Caco-2 (cell line): ENCODE measurements at regions not wholly inside any gene's neighbourhood (a gene's known extent, or its start where the extent isn't known, plus 50 kb on each side); places are given as distances from the start of the nearest gene placed in this dataset.
"Not testable (repeated sequence)": the region's sequence is repeated elsewhere in the genome, so short reads cannot be mapped to it uniquely, and the experiment has no call there.

Experiments used
- BruUV-seq: library from RNA; stranded (reverse); fragments of 400-500 nt; replicated peaks from 2 replicates; lab custom pipeline; 2021; lab: Mats Ljungman, UMichigan
- CTCF ChIA-PET: fragments of 300-600 bp; sonication (Branson Sonifier 250); formaldehyde crosslinking; loops from one replicate; lab custom pipeline; 2022; ENCODE audit warnings: antibody characterized with exemption; lab: Charles Lee
- POLR2A ChIA-PET: fragments of 300-600 bp; sonication (Branson Sonifier 250); formaldehyde crosslinking; loops from one replicate; lab custom pipeline; 2022; ENCODE audit warnings: antibody characterized with exemption; lab: Charles Lee
- DNase-seq, 2 experiments: peaks; one replicate each; pipeline versions ENCODE4 v3.0.0 to v3.0.0-alpha.2; 2020 to 2022
- H3K27me3 ChIP-seq: replicated peaks from 2 replicates; pipeline ENCODE4 v1.6.0; 2011; ENCODE audit warnings: low read length; ENCODE audit not compliant: control insufficient read depth, insufficient read depth
- H3K36me3 ChIP-seq: 2 replicates; pipeline ENCODE4 v1.5.1; 2011; ENCODE audit warnings: low read length; ENCODE audit not compliant: control insufficient read depth, insufficient read depth
- H3K4me1 ChIP-seq: fragments of 250-450 bp; sonication (Bioruptor Pico); 2 replicates; pipeline ENCODE4 v1.5.1; 2020; ENCODE audit warnings: mild to moderate bottlenecking
- H3K4me3 ChIP-seq: 2 replicates; pipeline ENCODE4 v1.5.1; 2011; ENCODE audit warnings: low read depth, mild to moderate bottlenecking, control low read depth, low read length
- H3K9me3 ChIP-seq: fragments of 250-450 bp; sonication (Bioruptor Pico); 2 replicates; pipeline ENCODE4 v1.5.1; 2020; ENCODE audit warnings: mild to moderate bottlenecking, moderate library complexity
- H3K27ac Mint-ChIP-seq: one replicate; pipeline ENCODE4 v1.8.0; 2022; ENCODE audit warnings: mixed read lengths; ENCODE audit not compliant: unreplicated experiment
- H3K27me3 Mint-ChIP-seq: one replicate; pipeline ENCODE4 v1.8.0; 2022; ENCODE audit warnings: mixed read lengths; ENCODE audit not compliant: insufficient read depth, unreplicated experiment
- H3K36me3 Mint-ChIP-seq: one replicate; pipeline ENCODE4 v1.8.0; 2022; ENCODE audit warnings: mild to moderate bottlenecking, mixed read lengths; ENCODE audit not compliant: insufficient read depth, unreplicated experiment
- H3K4me1 Mint-ChIP-seq: one replicate; pipeline ENCODE4 v1.8.0; 2022; ENCODE audit warnings: low read depth, mixed read lengths; ENCODE audit not compliant: unreplicated experiment
- H3K4me3 Mint-ChIP-seq: one replicate; pipeline ENCODE4 v1.8.0; 2022; ENCODE audit warnings: mild to moderate bottlenecking, moderate library complexity, mixed read lengths; ENCODE audit not compliant: unreplicated experiment
- H3K9me3 Mint-ChIP-seq: one replicate; pipeline ENCODE4 v1.8.0; 2022; ENCODE audit warnings: mixed read lengths; ENCODE audit not compliant: unreplicated experiment
- CTCF ChIP-seq, 2 experiments: fragments of 200-600 bp in 1 of 2; IDR thresholded peaks; 1 replicate in 1 of 2; 2 replicates in 1 of 2; pipeline versions ENCODE4 v1.5.1 to v1.8.0; 2011 to 2022; ENCODE audit warnings: antibody characterized with exemption in 1 of 2, control low read depth in 1 of 2, inconsistent platforms in 1 of 2, low read depth in 1 of 2, low read length in 1 of 2, mild to moderate bottlenecking in 1 of 2, moderate library complexity in 1 of 2; ENCODE audit not compliant: insufficient read depth in 1 of 2, severe bottlenecking in 1 of 2, unreplicated experiment in 1 of 2
- intact Hi-C: fragments of 100-400 bp; cut with micrococcal nuclease; formaldehyde crosslinking; loops from one replicate; pipeline ENCODE4 v1.10.0; 2022; ENCODE audit not compliant: unreplicated experiment

- intact Hi-C loops, result no loop called here
- H3K4me3 ChIP-seq, result no peak overlapping the region
- no peaks in the 10 kb centered on the region for H3K9me3 Mint-ChIP-seq
- no peak for DNase-seq
- no peaks in the 10 kb centered on the region for H3K27me3 Mint-ChIP-seq
- no peaks in the 10 kb centered on the region for H3K36me3 Mint-ChIP-seq
- no TSS peak for BruUV-seq
- H3K4me1 Mint-ChIP-seq, result no peaks in the 10 kb centered on the region
- H3K9me3 ChIP-seq, result no peaks in the 10 kb centered on the region
- no peak for TF ChIP-seq CTCF (IDR thresholded peaks at IDR 0.05; ENCODE audit: insufficient read depth in 1 of 2, low read depth in 1 of 2, low read length in 1 of 2, severe bottlenecking in 1 of 2, unreplicated experiment in 1 of 2)
- H3K4me3 Mint-ChIP-seq, result no peak overlapping the region
- no peaks in the 10 kb centered on the region for H3K36me3 ChIP-seq
- H3K27ac Mint-ChIP-seq, result no peak overlapping the region
- ChIA-PET POLR2A (no interaction called here), CTCF (no interaction called here)
- no peaks in the 10 kb centered on the region for H3K27me3 ChIP-seq
- no peaks in the 10 kb centered on the region for H3K4me1 ChIP-seq
Observed at GRCh38 chrX:146006637-146007036, 189.0 kb downstream of the SLITRK2 start.

- H3K4me1 ChIP-seq, result no peaks in the 10 kb centered on the region
- intact Hi-C loops, result no loop called here
- Mint-ChIP-seq H3K27ac (no peak overlapping the region), H3K9me3 (peaks cover 16% of the 10 kb centered on the region), H3K36me3 (no peaks in the 10 kb centered on the region), H3K4me3 (no peak overlapping the region), H3K27me3 (no peaks in the 10 kb centered on the region), H3K4me1 (no peaks in the 10 kb centered on the region)
- no peak for DNase-seq
- ChIA-PET CTCF (no interaction called here), POLR2A (no interaction called here)
- H3K36me3 ChIP-seq, result no peaks in the 10 kb centered on the region
- H3K4me3 ChIP-seq, result no peak overlapping the region
- no peaks in the 10 kb centered on the region for H3K27me3 ChIP-seq
- H3K9me3 ChIP-seq, result no peaks in the 10 kb centered on the region
- no peak for TF ChIP-seq CTCF (IDR thresholded peaks at IDR 0.05; ENCODE audit: insufficient read depth in 1 of 2, low read depth in 1 of 2, low read length in 1 of 2, severe bottlenecking in 1 of 2, unreplicated experiment in 1 of 2)
- BruUV-seq, result no TSS peak
Observed at GRCh38 chrX:146036000-146036399, 218.4 kb downstream of the SLITRK2 start.

GRCh38 chrX:146041741-146042140, 224.1 kb downstream of the SLITRK2 start:
- no peak for TF ChIP-seq CTCF (IDR thresholded peaks at IDR 0.05; ENCODE audit: insufficient read depth in 1 of 2, low read depth in 1 of 2, low read length in 1 of 2, severe bottlenecking in 1 of 2, unreplicated experiment in 1 of 2)
- Histone ChIP-seq H3K27me3 (no peaks in the 10 kb centered on the region), H3K9me3 (no peaks in the 10 kb centered on the region), H3K4me3 (no peak overlapping the region), H3K4me1 (no peaks in the 10 kb centered on the region), H3K36me3 (no peaks in the 10 kb centered on the region)
- Mint-ChIP-seq H3K36me3 (no peaks in the 10 kb centered on the region), H3K27me3 (no peaks in the 10 kb centered on the region), H3K9me3 (peaks cover 16% of the 10 kb centered on the region), H3K4me3 (no peak overlapping the region), H3K4me1 (no peaks in the 10 kb centered on the region), H3K27ac (no peak overlapping the region)
- BruUV-seq, result no TSS peak
- DNase-seq, result no peak
- intact Hi-C loops, result no loop called here
- ChIA-PET CTCF (no interaction called here), POLR2A (no interaction called here)

GRCh38 chrX:146046011-146046715, 228.5 kb downstream of the SLITRK2 start:
- H3K4me3 Mint-ChIP-seq, DNase-seq, H3K4me1 ChIP-seq, H3K36me3 Mint-ChIP-seq, H3K4me3 ChIP-seq, H3K4me1 Mint-ChIP-seq, POLR2A ChIA-PET, H3K27me3 Mint-ChIP-seq, H3K36me3 ChIP-seq, H3K9me3 ChIP-seq, CTCF ChIA-PET, BruUV-seq, intact Hi-C loops, H3K27ac Mint-ChIP-seq, H3K27me3 ChIP-seq: not testable (repeated sequence)
- H3K9me3 Mint-ChIP-seq, result peaks cover 10% of the 10 kb centered on the region

- H3K36me3 ChIP-seq, BruUV-seq, DNase-seq, H3K4me1 ChIP-seq, H3K27me3 ChIP-seq, H3K27ac Mint-ChIP-seq, CTCF ChIA-PET, H3K9me3 Mint-ChIP-seq, H3K9me3 ChIP-seq, intact Hi-C loops, H3K36me3 Mint-ChIP-seq, H3K4me1 Mint-ChIP-seq, H3K4me3 ChIP-seq, H3K27me3 Mint-ChIP-seq, POLR2A ChIA-PET, H3K4me3 Mint-ChIP-seq: not testable (repeated sequence)
Observed at GRCh38 chrX:146049568-146049967, 231.9 kb downstream of the SLITRK2 start.
